Tibial nerve (tissue), 4 donors: ENCODE measurements at regions not wholly inside any gene's neighbourhood (a gene's known extent, or its start where the extent isn't known, plus 50 kb on each side); places are given as distances from the start of the nearest gene placed in this dataset.
"Not testable (repeated sequence)": the region's sequence is repeated elsewhere in the genome, so short reads cannot be mapped to it uniquely, and the experiment has no call there.

Experiments used
- CTCF ChIP-seq, 5 experiments: fragments of 200-600 bp in 3 of 5; fragments of 450-650 bp in 2 of 5; sonication (generic) in 3 of 5; IDR thresholded peaks; one replicate each; pipeline ENCODE4 v1.5.1; 2016 to 2019; ENCODE audit warnings: antibody characterized with exemption in 5 of 5, mild to moderate bottlenecking in 3 of 5, moderate library complexity in 2 of 5
- EP300 ChIP-seq, 2 donors: sonication (generic); formaldehyde crosslinking; IDR thresholded peaks; one replicate each; pipeline ENCODE4 v1.6.1; 2017; ENCODE audit warnings: antibody characterized with exemption in 2 of 2, mild to moderate bottlenecking in 1 of 2
- POLR2A ChIP-seq, 2 donors: fragments of 450-650 bp; IDR thresholded peaks; one replicate each; pipeline ENCODE4 v1.6.1; 2017; ENCODE audit warnings: antibody characterized with exemption in 2 of 2, mild to moderate bottlenecking in 2 of 2, moderate library complexity in 2 of 2

GRCh38 chr6:66997579-66997978, 1290.6 kb upstream of the EYS start:
- not testable (repeated sequence) for TF ChIP-seq CTCF, POLR2A, EP300 (IDR thresholded peaks at IDR 0.05)
